ENCODE measurements at regions not wholly inside any gene's neighbourhood (a gene's known extent, or its start where the extent isn't known, plus 50 kb on each side); places are given as distances from the start of the nearest gene placed in this dataset.

DNA sequence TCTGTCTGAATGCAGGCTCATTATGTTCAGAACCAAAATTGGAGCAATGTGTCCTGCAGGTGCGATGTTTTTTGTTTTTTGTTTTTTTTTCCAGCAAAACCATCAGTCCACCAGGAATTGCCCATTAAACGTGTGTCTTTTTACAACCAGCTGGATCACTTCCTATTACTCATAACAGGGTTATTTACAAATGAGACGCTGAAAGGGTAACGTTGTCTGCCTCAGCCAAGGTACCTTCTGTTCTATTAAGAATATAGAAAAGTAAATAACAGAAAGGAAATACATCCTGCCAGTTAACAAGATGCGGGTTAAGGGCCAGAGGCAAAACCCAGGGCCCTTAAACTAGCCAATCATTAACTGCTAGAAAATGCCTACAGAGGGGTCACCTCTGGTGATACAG is 590.4 kb downstream of the TBC1D4 start:
- H3K4me3 ChIP-seq (ENCODE audit: low read depth, low read length): no peak overlapping the region
- TF ChIP-seq, protein P1, sequence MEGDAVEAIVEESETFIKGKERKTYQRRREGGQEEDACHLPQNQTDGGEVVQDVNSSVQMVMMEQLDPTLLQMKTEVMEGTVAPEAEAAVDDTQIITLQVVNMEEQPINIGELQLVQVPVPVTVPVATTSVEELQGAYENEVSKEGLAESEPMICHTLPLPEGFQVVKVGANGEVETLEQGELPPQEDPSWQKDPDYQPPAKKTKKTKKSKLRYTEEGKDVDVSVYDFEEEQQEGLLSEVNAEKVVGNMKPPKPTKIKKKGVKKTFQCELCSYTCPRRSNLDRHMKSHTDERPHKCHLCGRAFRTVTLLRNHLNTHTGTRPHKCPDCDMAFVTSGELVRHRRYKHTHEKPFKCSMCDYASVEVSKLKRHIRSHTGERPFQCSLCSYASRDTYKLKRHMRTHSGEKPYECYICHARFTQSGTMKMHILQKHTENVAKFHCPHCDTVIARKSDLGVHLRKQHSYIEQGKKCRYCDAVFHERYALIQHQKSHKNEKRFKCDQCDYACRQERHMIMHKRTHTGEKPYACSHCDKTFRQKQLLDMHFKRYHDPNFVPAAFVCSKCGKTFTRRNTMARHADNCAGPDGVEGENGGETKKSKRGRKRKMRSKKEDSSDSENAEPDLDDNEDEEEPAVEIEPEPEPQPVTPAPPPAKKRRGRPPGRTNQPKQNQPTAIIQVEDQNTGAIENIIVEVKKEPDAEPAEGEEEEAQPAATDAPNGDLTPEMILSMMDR (IDR thresholded peaks at IDR 0.05; ENCODE audit: low read depth, low read length): no peak

DNA sequence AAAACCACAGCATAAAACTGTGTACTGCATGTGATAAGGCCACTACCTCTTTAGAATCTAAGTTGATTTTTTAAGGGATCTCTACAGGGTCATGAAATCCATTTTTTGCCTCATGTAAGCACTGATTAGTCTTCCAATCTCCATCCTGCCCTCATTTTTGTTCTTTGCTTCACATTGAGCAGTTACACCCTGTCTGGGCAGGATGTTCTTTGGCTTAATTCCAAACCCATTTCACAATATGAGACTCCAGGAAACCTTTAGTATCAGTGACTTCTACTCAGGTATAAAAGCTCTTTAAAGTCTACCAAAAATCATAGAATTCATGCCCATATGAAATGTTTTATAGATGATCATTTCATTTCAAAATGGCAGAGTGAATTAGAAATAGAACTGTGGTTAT is 592.6 kb downstream of the TBC1D4 start:
- TF ChIP-seq, protein P1 (IDR thresholded peaks at IDR 0.05; ENCODE audit: low read depth, low read length): no peak
- no peak overlapping the region for H3K4me3 ChIP-seq (ENCODE audit: low read depth, low read length)

GRCh38 chr13:74886502-74886901 is 595.5 kb downstream of the TBC1D4 start:
- H3K4me3 ChIP-seq (ENCODE audit: low read depth, low read length): no peak overlapping the region
- TF ChIP-seq, protein P1 (IDR thresholded peaks at IDR 0.05; ENCODE audit: low read depth, low read length): no peak

DNA sequence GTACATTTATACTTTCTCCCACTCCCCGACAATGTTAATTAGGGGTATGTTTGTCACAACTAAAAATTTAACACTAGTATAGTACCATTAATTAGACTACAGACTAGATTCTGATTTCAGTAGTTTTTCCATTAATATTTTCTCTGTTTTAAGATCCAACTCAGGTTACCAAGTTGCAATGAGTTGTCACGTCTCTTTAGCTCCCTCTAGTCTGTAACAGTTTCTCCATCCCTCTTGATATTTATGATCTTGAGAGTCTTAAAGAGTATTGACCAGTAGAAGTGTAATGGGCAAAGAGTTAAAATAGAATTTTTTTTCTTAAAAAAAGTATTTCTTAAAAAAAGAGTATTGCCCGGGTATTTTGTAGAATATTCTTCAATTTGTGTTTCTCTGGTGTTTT is 598.1 kb downstream of the TBC1D4 start:
- TF ChIP-seq, protein P1 (IDR thresholded peaks at IDR 0.05; ENCODE audit: low read depth, low read length): no peak
- H3K4me3 ChIP-seq (ENCODE audit: low read depth, low read length): no peak overlapping the region

DNA sequence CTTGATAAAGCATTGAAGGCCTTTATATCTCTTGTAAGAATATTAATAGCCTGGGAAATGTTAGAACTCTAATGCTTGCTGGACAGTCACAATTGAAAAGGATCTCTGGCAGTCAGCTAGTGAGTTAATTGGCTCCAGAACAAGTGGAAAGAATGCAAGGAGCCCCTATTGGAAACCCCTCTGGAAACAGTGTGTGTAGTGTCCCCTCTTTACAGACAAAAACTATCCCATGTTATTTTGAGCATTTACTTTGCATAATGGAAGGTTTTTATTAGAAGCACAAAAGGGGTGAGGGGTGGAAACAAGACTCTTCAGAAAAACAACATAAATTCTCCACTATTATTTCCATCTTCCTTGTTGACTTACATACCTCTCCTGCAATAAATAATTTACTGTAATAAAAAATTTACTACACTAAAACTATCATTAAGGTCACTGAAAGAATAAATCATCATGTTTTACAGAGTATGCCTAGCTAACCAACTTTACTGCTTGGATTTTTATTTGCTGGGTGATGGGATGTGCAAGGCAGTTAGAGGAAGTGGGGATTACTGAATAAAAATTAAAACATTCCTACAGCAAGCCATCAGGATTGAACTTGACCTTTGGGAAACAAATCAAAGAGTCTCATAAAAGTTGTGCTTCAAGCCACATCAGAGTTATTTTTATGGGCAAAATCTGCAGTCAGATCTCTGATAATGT is 610.4 kb downstream of the TBC1D4 start:
- no peak overlapping the region for H3K4me3 ChIP-seq (ENCODE audit: low read depth, low read length)
- TF ChIP-seq, protein P1 (IDR thresholded peaks at IDR 0.05; ENCODE audit: low read depth, low read length): no peak

DNA sequence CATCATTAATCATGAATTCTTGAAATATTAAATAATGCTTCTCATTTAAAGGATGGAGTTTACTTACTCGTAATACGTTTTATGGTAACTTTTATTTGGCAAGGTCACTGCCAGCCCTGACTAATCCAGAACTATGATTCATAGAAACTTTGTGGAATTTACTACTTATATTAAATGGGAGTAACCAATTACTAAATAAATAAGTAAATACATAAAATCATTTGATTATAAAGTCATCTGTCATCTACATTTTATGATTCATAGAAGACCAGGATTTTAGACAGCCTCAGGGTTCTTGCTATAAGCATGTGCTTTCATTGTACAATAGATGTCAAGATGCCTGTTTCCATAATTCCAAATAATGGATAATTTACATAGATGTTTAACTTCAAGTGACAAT is 611.1 kb downstream of the TBC1D4 start:
- H3K4me3 ChIP-seq (ENCODE audit: low read depth, low read length): no peak overlapping the region
- TF ChIP-seq, protein P1 (IDR thresholded peaks at IDR 0.05; ENCODE audit: low read depth, low read length): no peak

- TF ChIP-seq, protein P1 (IDR thresholded peaks at IDR 0.05; ENCODE audit: low read depth, low read length): no peak
These were observed 612.1 kb downstream of the TBC1D4 start for GRCh38 chr13:74869846-74870245.

More at GRCh38 chr13:74869846-74870245, 612.1 kb downstream of the TBC1D4 start:
- H3K4me3 ChIP-seq (ENCODE audit: low read depth, low read length): no peak overlapping the region
